Endothelial cell of umbilical vein (primary cell): ENCODE measurements at regions not wholly inside any gene's neighbourhood (a gene's known extent, or its start where the extent isn't known, plus 50 kb on each side); places are given as distances from the start of the nearest gene placed in this dataset.

ENCODE experiments used
- BruUV-seq: library from RNA; stranded (reverse); fragments of 400-500 nt; replicated peaks from 2 replicates; lab custom pipeline; 2021; lab: Mats Ljungman, UMichigan
- CTCF ChIA-PET: fragments of 300-600, 350-600 bp; sonication (Branson Sonifier 250); formaldehyde crosslinking; loops from one replicate; lab custom pipeline; 2021; ENCODE audit warnings: antibody characterized with exemption, inconsistent platforms; lab: Charles Lee
- POLR2A ChIA-PET: fragments of 300-600, 350-600 bp; sonication (Branson Sonifier 250); formaldehyde crosslinking; loops from one replicate; lab custom pipeline; 2021; ENCODE audit warnings: antibody characterized with exemption, inconsistent platforms; lab: Charles Lee
- DNase-seq: peaks from one replicate; pipeline ENCODE4 v3.0.0-alpha.2; 2011; ENCODE audit warnings: low read depth, low spot score
- FAIRE-seq: peaks from 2 replicates; lab custom pipeline; 2011; peaks lifted over from hg19 to GRCh38; lab: Jason Lieb, UNC
- H2AFZ ChIP-seq: 2 replicates; pipeline ENCODE4 v1.6.0; 2012; ENCODE audit warnings: low read depth, low read length, control low read depth, inconsistent platforms
- H3K27ac ChIP-seq: 2 replicates; pipeline ENCODE4 v1.5.1; 2011; ENCODE audit warnings: low read depth, mild to moderate bottlenecking, control low read depth, low read length, moderate library complexity; ENCODE audit not compliant: insufficient read depth
- H3K27me3 ChIP-seq, 2 experiments: 2 replicates each; pipeline versions ENCODE4 v1.6.0 to v1.6.1; 2011; ENCODE audit warnings: low read length in 2 of 2, mixed read lengths in 1 of 2; ENCODE audit not compliant: control insufficient read depth in 2 of 2, insufficient read depth in 2 of 2
- H3K36me3 ChIP-seq, 2 experiments: 2 replicates in 1 of 2; 3 replicates in 1 of 2; pipeline ENCODE4 v1.5.1; 2011; ENCODE audit warnings: low read length in 2 of 2, mild to moderate bottlenecking in 1 of 2, moderate library complexity in 1 of 2; ENCODE audit not compliant: control insufficient read depth in 2 of 2, insufficient read depth in 2 of 2; ENCODE audit errors: extremely low read depth in 1 of 2
- H3K4me1 ChIP-seq: 3 replicates; pipeline ENCODE4 v1.5.1; 2011; ENCODE audit warnings: mild to moderate bottlenecking, low read length; ENCODE audit not compliant: control insufficient read depth, insufficient read depth; ENCODE audit errors: extremely low read depth
- H3K4me2 ChIP-seq: 2 replicates; pipeline ENCODE4 v1.6.1; 2011; ENCODE audit warnings: low read length, control low read depth, mixed read lengths; ENCODE audit not compliant: insufficient read depth
- H3K4me3 ChIP-seq, 3 experiments: fragments of 200-600 bp in 1 of 3; sonication (generic), shearing (Covaris generic) in 1 of 3; replicated peaks in 1 of 3; 2 replicates each; pipeline ENCODE4 v1.5.1; 2011 to 2016; ENCODE audit warnings: control low read depth in 3 of 3, low read length in 3 of 3, mild to moderate bottlenecking in 2 of 3, inconsistent platforms in 1 of 3, low read depth in 1 of 3, moderate library complexity in 1 of 3; ENCODE audit not compliant: insufficient read depth in 1 of 3
- H3K79me2 ChIP-seq: 2 replicates; pipeline ENCODE4 v1.6.0; 2012; ENCODE audit warnings: low read length, inconsistent platforms; ENCODE audit not compliant: control insufficient read depth, insufficient read depth
- H3K9ac ChIP-seq: replicated peaks from 2 replicates; pipeline ENCODE3; 2011; ENCODE audit warnings: low read length, control low read depth; ENCODE audit not compliant: insufficient read depth; ENCODE audit errors: extremely low read depth
- H3K9me1 ChIP-seq: replicated peaks from 3 replicates; pipeline ENCODE4 v1.6.0; 2011; ENCODE audit warnings: mild to moderate bottlenecking, low read length; ENCODE audit not compliant: control insufficient read depth, insufficient read depth; ENCODE audit errors: extremely low read depth
- H3K9me3 ChIP-seq: replicated peaks from 2 replicates; pipeline ENCODE4 v1.5.1; 2012; ENCODE audit warnings: low read length, inconsistent platforms; ENCODE audit not compliant: control insufficient read depth, insufficient read depth
- H4K20me1 ChIP-seq: replicated peaks from 2 replicates; pipeline ENCODE3; 2011; ENCODE audit warnings: mild to moderate bottlenecking, low read length; ENCODE audit not compliant: control insufficient read depth, insufficient read depth; ENCODE audit errors: extremely low read depth
- CTCF ChIP-seq, 2 donors: IDR thresholded peaks; 1 replicate in 1 of 2; 2 replicates in 1 of 2; pipeline ENCODE4 v1.5.1; 2011; ENCODE audit warnings: low read length in 2 of 2, mild to moderate bottlenecking in 2 of 2, moderate library complexity in 2 of 2, control low read depth in 1 of 2, inconsistent platforms in 1 of 2, low read depth in 1 of 2; ENCODE audit not compliant: insufficient read depth in 1 of 2; ENCODE audit errors: extremely low read depth in 1 of 2
- EZH2 ChIP-seq: IDR thresholded peaks from 2 replicates; pipeline ENCODE4 v1.6.1; 2012; ENCODE audit warnings: borderline replicate concordance, low read depth, mild to moderate bottlenecking, moderate library complexity, low read length, inconsistent platforms; ENCODE audit not compliant: severe bottlenecking
- FOS ChIP-seq: IDR thresholded peaks from 2 replicates; pipeline ENCODE4 v1.6.1; 2011; ENCODE audit warnings: mild to moderate bottlenecking, low read length, moderate library complexity, borderline replicate concordance; ENCODE audit not compliant: insufficient read depth
- GATA2 ChIP-seq: IDR thresholded peaks from 2 replicates; pipeline ENCODE4 v1.7.0; 2011; ENCODE audit warnings: low read depth, mild to moderate bottlenecking, moderate library complexity, mixed read lengths, low read length; ENCODE audit not compliant: insufficient read length, insufficient read depth
- JUN ChIP-seq: IDR thresholded peaks from 2 replicates; pipeline ENCODE4 v1.6.1; 2011; ENCODE audit warnings: borderline replicate concordance, low read depth; ENCODE audit not compliant: insufficient read length, insufficient read depth
- MAX ChIP-seq: IDR thresholded peaks from 2 replicates; pipeline ENCODE4 v1.6.1; 2011; ENCODE audit not compliant: insufficient read depth, insufficient read length
- MYC ChIP-seq: IDR thresholded peaks from one replicate; pipeline ENCODE4 v1.6.1; 2011; ENCODE audit warnings: mild to moderate bottlenecking, low read depth, low read length
- POLR2A ChIP-seq: IDR thresholded peaks from 2 replicates; pipeline ENCODE4 v1.6.1; 2012; ENCODE audit warnings: low read depth, mild to moderate bottlenecking, control low read depth, low read length
- POLR2AphosphoS5 ChIP-seq: IDR thresholded peaks from 2 replicates; pipeline ENCODE4 v1.6.1; 2012; ENCODE audit warnings: low read depth, mild to moderate bottlenecking, control low read depth, low read length, moderate library complexity; ENCODE audit not compliant: insufficient read depth
- dilution Hi-C: fragments of 300-500 bp; cut with MboI; formaldehyde crosslinking; loops from one replicate; pipeline ENCODE4 v1.15.0; 2019; ENCODE audit warnings: low sequenced_read_pairs; ENCODE audit not compliant: extremely low pct_ligation_motif_present
- intact Hi-C: fragments of 100-400 bp; cut with micrococcal nuclease; formaldehyde crosslinking; loops from one replicate; pipeline ENCODE4 v1.10.0; 2022

- dilution Hi-C loops, result no loop called here
- no peaks in the 10 kb centered on the region for H3K27me3 ChIP-seq
- H3K79me2 ChIP-seq, result no peaks in the 10 kb centered on the region
- H3K4me1 ChIP-seq, result no peaks in the 10 kb centered on the region
- intact Hi-C loops, result no loop called here
- no peak overlapping the region for H3K4me2 ChIP-seq
- no peak for TF ChIP-seq POLR2A
- no peak for TF ChIP-seq MAX
- TF ChIP-seq JUN, result no peak
- TF ChIP-seq MYC, result no peak
- no peak for TF ChIP-seq FOS
- TF ChIP-seq CTCF (IDR thresholded peaks at IDR 0.05; ENCODE audit: extremely low read depth in 1 of 2, insufficient read depth in 1 of 2, low read depth in 1 of 2, low read length in 2 of 2), result no peak
- TF ChIP-seq GATA2, result no peak
- TF ChIP-seq POLR2AphosphoS5, result no peak
- no peak for TF ChIP-seq EZH2
- H3K36me3 ChIP-seq, result no peaks in the 10 kb centered on the region
- no peak overlapping the region for H3K27ac ChIP-seq
- peaks cover 7% of the 10 kb centered on the region for H3K9me3 ChIP-seq
- CTCF ChIA-PET, result no interaction called here
- no peak overlapping the region for H3K9ac ChIP-seq
- DNase-seq, result no peak
- FAIRE-seq, result no peak
- H4K20me1 ChIP-seq, result no peaks in the 10 kb centered on the region
- H3K9me1 ChIP-seq, result no peaks in the 10 kb centered on the region
- POLR2A ChIA-PET, result no interaction called here
- no peak overlapping the region for H2AFZ ChIP-seq
- BruUV-seq, result no TSS peak
- H3K4me3 ChIP-seq, result no peak overlapping the region
Measured at GRCh38 chr20:55918471-55918870, 86.8 kb downstream of the CBLN4 start.
